Glutamatergic neuron (in vitro differentiated cells): ENCODE measurements at regions not wholly inside any gene's neighbourhood (a gene's known extent, or its start where the extent isn't known, plus 50 kb on each side); places are given as distances from the start of the nearest gene placed in this dataset.

Source experiments
- DNase-seq: peaks from one replicate; pipeline ENCODE4 v3.0.0; 2022
- H3K27ac Mint-ChIP-seq: one replicate; pipeline ENCODE4 v1.8.0; 2020; ENCODE audit warnings: mild to moderate bottlenecking, mixed read lengths, inconsistent platforms; ENCODE audit not compliant: unreplicated experiment
- H3K27me3 Mint-ChIP-seq: one replicate; pipeline ENCODE4 v1.8.0; 2020; ENCODE audit warnings: mild to moderate bottlenecking, moderate library complexity, mixed read lengths, inconsistent platforms; ENCODE audit not compliant: unreplicated experiment
- H3K36me3 Mint-ChIP-seq: one replicate; pipeline ENCODE4 v1.8.0; 2020; ENCODE audit warnings: mild to moderate bottlenecking, mixed read lengths, inconsistent platforms; ENCODE audit not compliant: unreplicated experiment
- H3K4me1 Mint-ChIP-seq: one replicate; pipeline ENCODE4 v1.8.0; 2020; ENCODE audit warnings: mild to moderate bottlenecking, low read depth, mixed read lengths, inconsistent platforms; ENCODE audit not compliant: unreplicated experiment
- H3K4me3 Mint-ChIP-seq: one replicate; pipeline ENCODE4 v1.8.0; 2020; ENCODE audit warnings: mild to moderate bottlenecking, mixed read lengths, inconsistent platforms; ENCODE audit not compliant: unreplicated experiment
- H3K9me3 Mint-ChIP-seq: one replicate; pipeline ENCODE4 v1.8.0; 2020; ENCODE audit warnings: mild to moderate bottlenecking, moderate library complexity, mixed read lengths, inconsistent platforms; ENCODE audit not compliant: unreplicated experiment
- TF ChIP-seq, protein P1 (sequence below): fragments of 200-600 bp; sonication (generic); IDR thresholded peaks from one replicate; pipeline ENCODE4 v1.5.0; 2021; ENCODE audit not compliant: partially characterized antibody, unreplicated experiment

DNA sequence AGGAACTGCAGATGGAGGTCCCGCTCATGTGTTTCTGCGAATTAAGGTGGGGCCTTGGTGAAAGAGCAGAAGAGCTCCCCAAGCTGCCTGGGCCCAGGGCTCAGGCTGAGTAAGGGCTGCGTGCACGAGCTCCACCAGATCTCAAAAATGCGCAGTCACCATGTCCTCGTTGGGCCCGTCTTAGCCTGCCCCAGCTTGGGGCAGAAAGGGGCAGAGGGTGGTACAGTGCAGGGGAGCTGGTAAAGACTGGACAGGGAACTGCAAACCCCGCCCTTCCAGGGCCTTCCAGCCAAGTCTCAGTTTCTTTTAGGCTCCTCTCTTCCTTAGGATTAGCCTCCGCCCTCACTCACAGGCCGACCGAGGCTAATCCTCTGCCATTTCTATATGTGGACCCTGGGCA, 101.6 kb downstream of the FOXF2 start:
- DNase-seq, result no peak
- TF ChIP-seq, protein P1, sequence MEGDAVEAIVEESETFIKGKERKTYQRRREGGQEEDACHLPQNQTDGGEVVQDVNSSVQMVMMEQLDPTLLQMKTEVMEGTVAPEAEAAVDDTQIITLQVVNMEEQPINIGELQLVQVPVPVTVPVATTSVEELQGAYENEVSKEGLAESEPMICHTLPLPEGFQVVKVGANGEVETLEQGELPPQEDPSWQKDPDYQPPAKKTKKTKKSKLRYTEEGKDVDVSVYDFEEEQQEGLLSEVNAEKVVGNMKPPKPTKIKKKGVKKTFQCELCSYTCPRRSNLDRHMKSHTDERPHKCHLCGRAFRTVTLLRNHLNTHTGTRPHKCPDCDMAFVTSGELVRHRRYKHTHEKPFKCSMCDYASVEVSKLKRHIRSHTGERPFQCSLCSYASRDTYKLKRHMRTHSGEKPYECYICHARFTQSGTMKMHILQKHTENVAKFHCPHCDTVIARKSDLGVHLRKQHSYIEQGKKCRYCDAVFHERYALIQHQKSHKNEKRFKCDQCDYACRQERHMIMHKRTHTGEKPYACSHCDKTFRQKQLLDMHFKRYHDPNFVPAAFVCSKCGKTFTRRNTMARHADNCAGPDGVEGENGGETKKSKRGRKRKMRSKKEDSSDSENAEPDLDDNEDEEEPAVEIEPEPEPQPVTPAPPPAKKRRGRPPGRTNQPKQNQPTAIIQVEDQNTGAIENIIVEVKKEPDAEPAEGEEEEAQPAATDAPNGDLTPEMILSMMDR, result no peak
- peaks cover 2% of the 10 kb centered on the region for H3K36me3 Mint-ChIP-seq
- H3K27ac Mint-ChIP-seq, result no peak overlapping the region
- H3K27me3 Mint-ChIP-seq, result peaks cover 2% of the 10 kb centered on the region
- H3K4me1 Mint-ChIP-seq, result peaks cover 4% of the 10 kb centered on the region
- H3K9me3 Mint-ChIP-seq, result peaks cover 2% of the 10 kb centered on the region
- H3K4me3 Mint-ChIP-seq, result no peak overlapping the region

DNA sequence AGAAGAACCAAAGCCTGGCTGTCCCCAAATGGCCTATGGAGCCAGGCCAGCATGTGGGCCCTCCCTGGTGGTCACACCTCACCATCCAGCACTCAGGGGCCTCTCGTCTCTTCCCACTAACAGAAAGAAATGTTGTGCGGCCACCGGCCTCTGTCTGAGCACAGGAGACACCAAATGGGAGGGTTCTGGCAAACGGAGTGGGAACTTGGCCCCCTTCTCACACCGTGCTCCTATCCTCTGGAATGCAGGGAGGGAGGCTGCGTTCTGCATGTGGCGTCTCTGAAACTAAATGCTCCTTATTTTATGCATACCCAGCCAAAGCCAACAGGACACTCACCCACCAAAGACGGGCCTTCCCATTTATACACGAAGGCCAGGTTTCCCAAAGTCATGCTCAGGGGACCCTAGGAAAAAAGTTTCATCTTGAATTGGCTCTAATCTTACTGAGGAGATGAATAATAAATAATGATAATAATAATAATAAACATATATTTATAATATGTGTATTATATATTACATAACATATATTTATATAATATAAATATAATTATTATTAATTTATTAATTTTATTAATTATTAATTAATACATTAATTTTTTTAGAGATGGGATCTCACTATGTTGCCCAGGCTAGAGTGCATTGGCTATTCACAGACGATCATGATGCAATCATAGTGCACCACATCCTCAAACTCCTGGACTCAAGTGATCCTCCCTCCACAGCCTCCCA, 102.4 kb downstream of the FOXF2 start:
- DNase-seq, result no peak
- Mint-ChIP-seq H3K36me3 (peaks cover 9% of the 10 kb centered on the region), H3K4me3 (no peak overlapping the region), H3K4me1 (peaks cover 4% of the 10 kb centered on the region), H3K27ac (no peak overlapping the region), H3K27me3 (peaks cover 2% of the 10 kb centered on the region), H3K9me3 (peaks cover 6% of the 10 kb centered on the region)
- TF ChIP-seq, protein P1, result no peak

DNA sequence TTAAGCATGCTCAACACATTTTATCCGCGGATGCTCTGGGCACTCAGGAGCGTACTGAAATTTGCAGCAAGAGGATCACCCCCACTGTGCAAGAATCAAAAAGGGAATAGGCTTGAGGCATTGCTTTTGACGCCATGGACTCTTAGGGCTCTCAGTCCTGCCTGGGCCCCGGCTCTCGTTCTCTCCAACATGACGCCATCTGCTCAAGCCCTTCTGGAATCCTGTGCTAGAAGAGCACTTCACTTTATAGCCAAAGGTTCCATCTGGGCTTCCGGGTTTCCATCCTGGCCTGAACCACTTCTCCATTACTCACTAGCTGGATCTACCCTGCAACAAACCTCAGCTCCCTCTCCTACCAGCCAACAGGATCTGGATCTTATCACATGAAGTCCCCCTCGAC, 105.3 kb downstream of the FOXF2 start:
- Mint-ChIP-seq H3K36me3 (peaks cover 9% of the 10 kb centered on the region), H3K27ac (no peak overlapping the region), H3K4me3 (no peak overlapping the region), H3K27me3 (peaks cover 4% of the 10 kb centered on the region), H3K4me1 (peaks cover 14% of the 10 kb centered on the region), H3K9me3 (peaks cover 6% of the 10 kb centered on the region)
- no peak for DNase-seq
- TF ChIP-seq, protein P1, result no peak

DNA sequence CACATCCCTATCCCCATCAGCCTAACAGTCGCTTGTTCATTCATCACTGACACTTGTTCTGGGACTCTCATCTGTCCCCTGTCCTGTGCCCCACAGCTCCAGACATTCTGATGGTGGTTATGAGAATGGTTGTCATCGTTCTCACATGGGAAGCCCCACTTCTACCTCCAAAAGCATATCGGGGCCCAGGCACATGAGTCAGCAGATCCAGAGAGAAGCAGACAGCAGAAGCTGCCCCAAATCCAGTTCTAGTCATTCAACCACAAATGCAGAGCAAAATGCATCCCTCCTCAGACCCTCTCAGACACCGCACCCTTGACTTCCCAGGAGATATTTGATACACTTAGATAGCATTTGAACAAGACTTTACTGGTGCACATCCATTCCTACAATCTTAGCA, 106.0 kb downstream of the FOXF2 start:
- Mint-ChIP-seq H3K4me1 (peaks cover 14% of the 10 kb centered on the region), H3K9me3 (peaks cover 6% of the 10 kb centered on the region), H3K36me3 (peaks cover 9% of the 10 kb centered on the region), H3K27me3 (peaks cover 4% of the 10 kb centered on the region), H3K27ac (no peak overlapping the region), H3K4me3 (no peak overlapping the region)
- TF ChIP-seq, protein P1, result no peak
- no peak for DNase-seq

DNA sequence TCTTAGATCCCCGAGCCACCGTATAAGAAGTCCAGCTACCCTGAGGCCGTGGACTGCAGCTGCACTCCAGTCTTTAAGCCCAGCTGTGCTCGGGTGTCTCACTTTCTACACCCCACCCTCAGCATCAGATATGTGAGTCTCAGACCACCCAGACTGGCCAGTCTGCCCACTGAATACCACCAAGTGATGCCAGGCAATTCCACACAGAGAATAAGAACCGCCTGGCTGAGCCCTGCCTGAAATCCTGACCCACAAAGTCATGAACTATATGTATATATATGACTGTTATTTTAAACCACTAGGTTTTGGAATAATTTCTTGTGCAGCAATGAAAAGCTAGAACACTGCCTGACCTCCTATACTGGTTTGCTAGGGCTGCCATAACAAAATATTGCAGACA, 106.7 kb downstream of the FOXF2 start:
- TF ChIP-seq, protein P1, result no peak
- no peak overlapping the region for H3K4me3 Mint-ChIP-seq
- H3K27me3 Mint-ChIP-seq, result peaks cover 4% of the 10 kb centered on the region
- peaks cover 6% of the 10 kb centered on the region for H3K9me3 Mint-ChIP-seq
- peaks cover 9% of the 10 kb centered on the region for H3K36me3 Mint-ChIP-seq
- H3K4me1 Mint-ChIP-seq, result peaks cover 14% of the 10 kb centered on the region
- no peak overlapping the region for H3K27ac Mint-ChIP-seq
- DNase-seq, result no peak
